Activated B cell treated with CpG ODN at 0.5 μM for 24 hours (primary cell): ENCODE measurements at regions not wholly inside any gene's neighbourhood (a gene's known extent, or its start where the extent isn't known, plus 50 kb on each side); places are given as distances from the start of the nearest gene placed in this dataset.

Source experiments
- ATAC-seq: fragments of 200-7000 bp; cut with Tn5 transposase; one replicate; pipeline ENCODE4 v1.10.0; 2021; ENCODE audit warnings: low read depth, mild to moderate bottlenecking, moderate library complexity
- CTCF ChIA-PET: fragments of 350-600 bp; sonication (Branson Sonifier 250); formaldehyde crosslinking; loops from one replicate; lab custom pipeline; 2021; ENCODE audit warnings: antibody characterized with exemption; lab: Charles Lee
- POLR2A ChIA-PET: fragments of 350-600 bp; sonication (Branson Sonifier 250); formaldehyde crosslinking; loops from one replicate; lab custom pipeline; 2021; ENCODE audit warnings: antibody characterized with exemption; lab: Charles Lee
- DNase-seq: peaks from one replicate; pipeline ENCODE4 v3.0.0; 2022
- H3K27ac Mint-ChIP-seq: one replicate; pipeline ENCODE4 v1.8.0; 2020; ENCODE audit warnings: mixed read lengths
- H3K27me3 Mint-ChIP-seq: one replicate; pipeline ENCODE4 v1.8.0; 2021; ENCODE audit warnings: mixed read lengths
- H3K36me3 Mint-ChIP-seq: one replicate; pipeline ENCODE4 v1.8.0; 2021; ENCODE audit warnings: low read depth, mixed read lengths
- H3K4me1 Mint-ChIP-seq: one replicate; pipeline ENCODE4 v1.8.0; 2021; ENCODE audit warnings: mixed read lengths
- H3K4me3 Mint-ChIP-seq: one replicate; pipeline ENCODE4 v1.8.0; 2020; ENCODE audit warnings: mild to moderate bottlenecking, mixed read lengths
- H3K9me3 Mint-ChIP-seq: one replicate; pipeline ENCODE4 v1.8.0; 2020; ENCODE audit warnings: mixed read lengths
- CTCF ChIP-seq: fragments of 200-600 bp; IDR thresholded peaks from one replicate; pipeline ENCODE4 v1.8.0; 2022; ENCODE audit warnings: antibody characterized with exemption, mild to moderate bottlenecking
- intact Hi-C: fragments of 100-400 bp; cut with micrococcal nuclease; formaldehyde crosslinking; loops from one replicate; pipeline ENCODE4 v1.15.1; 2024

- Mint-ChIP-seq H3K4me1 (no peaks in the 10 kb centered on the region), H3K9me3 (no peaks in the 10 kb centered on the region), H3K27me3 (peaks cover 2% of the 10 kb centered on the region), H3K4me3 (no peak overlapping the region), H3K36me3 (no peaks in the 10 kb centered on the region), H3K27ac (no peak overlapping the region)
- ChIA-PET CTCF (no interaction called here), POLR2A (no interaction called here)
- intact Hi-C loops, result no loop called here
- no peak for ATAC-seq
- no peak for DNase-seq
- TF ChIP-seq CTCF, result no peak
These were observed 148.7 kb upstream of the LYZL1 start for GRCh38 chr10:29140151-29140550.

GRCh38 chr10:29140991-29141390 lies 147.9 kb upstream of the LYZL1 start:
- no peaks in the 10 kb centered on the region for H3K4me1 Mint-ChIP-seq
- H3K27ac Mint-ChIP-seq, result no peak overlapping the region
- POLR2A ChIA-PET, result no interaction called here
- ATAC-seq (no peak), DNase-seq (no peak)
- intact Hi-C loops, result no loop called here
- CTCF ChIA-PET, result no interaction called here
- H3K4me3 Mint-ChIP-seq, result no peak overlapping the region
- H3K9me3 Mint-ChIP-seq, result no peaks in the 10 kb centered on the region
- no peaks in the 10 kb centered on the region for H3K36me3 Mint-ChIP-seq
- H3K27me3 Mint-ChIP-seq, result peaks cover 2% of the 10 kb centered on the region
- no peak for TF ChIP-seq CTCF

- ChIA-PET CTCF (no interaction called here), POLR2A (no interaction called here)
- intact Hi-C loops, result no loop called here
- no peak overlapping the region for H3K27ac Mint-ChIP-seq
- DNase-seq (no peak), ATAC-seq (no peak)
- TF ChIP-seq CTCF, result no peak
- H3K36me3 Mint-ChIP-seq, result no peaks in the 10 kb centered on the region
- no peak overlapping the region for H3K4me3 Mint-ChIP-seq
- H3K27me3 Mint-ChIP-seq, result peaks cover 2% of the 10 kb centered on the region
- H3K9me3 Mint-ChIP-seq, result no peaks in the 10 kb centered on the region
- H3K4me1 Mint-ChIP-seq, result no peaks in the 10 kb centered on the region
These were observed 147.1 kb upstream of the LYZL1 start for GRCh38 chr10:29141761-29142160.

GRCh38 chr10:29142516-29143314 lies 146.2 kb upstream of the LYZL1 start:
- H3K4me1 Mint-ChIP-seq, result no peaks in the 10 kb centered on the region
- H3K4me3 Mint-ChIP-seq, result no peak overlapping the region
- intact Hi-C loops, result no loop called here
- POLR2A ChIA-PET, result no interaction called here
- no peak for TF ChIP-seq CTCF
- CTCF ChIA-PET, result interaction anchor here (0.8 kb wide), 1 partner anchor 12 kb away, joined by 4 read pairs; no protein-coding TSS in a partner anchor
- DNase-seq, result no peak
- no peaks in the 10 kb centered on the region for H3K36me3 Mint-ChIP-seq
- no peak for ATAC-seq
- peaks cover 2% of the 10 kb centered on the region for H3K27me3 Mint-ChIP-seq
- H3K27ac Mint-ChIP-seq, result no peak overlapping the region
- no peaks in the 10 kb centered on the region for H3K9me3 Mint-ChIP-seq

- no peak for TF ChIP-seq CTCF
- POLR2A ChIA-PET, result no interaction called here
- Mint-ChIP-seq H3K9me3 (no peaks in the 10 kb centered on the region), H3K27ac (no peak overlapping the region), H3K27me3 (peaks cover 2% of the 10 kb centered on the region), H3K4me1 (no peaks in the 10 kb centered on the region), H3K36me3 (no peaks in the 10 kb centered on the region), H3K4me3 (no peak overlapping the region)
- ATAC-seq (no peak), DNase-seq (no peak)
- intact Hi-C loops, result no loop called here
- CTCF ChIA-PET, result no interaction called here
These were observed 144.7 kb upstream of the LYZL1 start for GRCh38 chr10:29144126-29144525.
